Ovary (tissue), 7 donors: ENCODE measurements at regions not wholly inside any gene's neighbourhood (a gene's known extent, or its start where the extent isn't known, plus 50 kb on each side); places are given as distances from the start of the nearest gene placed in this dataset.

Source experiments
- DNase-seq, 5 donors: peaks; one replicate each; pipeline ENCODE4 v3.0.0-alpha.2; 2019 to 2020
- H3K27ac ChIP-seq, 2 donors: fragments of 200-600 bp; one replicate each; pipeline versions ENCODE4 v1.5.1 to v1.8.0; 2019 to 2022
- H3K27me3 ChIP-seq: fragments of 200-600 bp; one replicate; pipeline ENCODE4 v1.8.0; 2022
- H3K36me3 ChIP-seq: fragments of 200-600 bp; sonication (generic); one replicate; pipeline ENCODE4 v1.5.1; 2019
- H3K4me1 ChIP-seq: one replicate; pipeline ENCODE4 v1.8.1; 2013; ENCODE audit warnings: mild to moderate bottlenecking, moderate library complexity; ENCODE audit not compliant: insufficient read depth
- H3K4me3 ChIP-seq: fragments of 200-600 bp; sonication (generic); one replicate; pipeline ENCODE4 v1.5.1; 2017
- H3K9me3 ChIP-seq, 2 donors: fragments of 200-600 bp in 1 of 2; sonication (generic) in 1 of 2; one replicate each; pipeline versions ENCODE4 v1.5.1 to v1.8.1; 2013 to 2019; ENCODE audit warnings: mild to moderate bottlenecking in 1 of 2, moderate library complexity in 1 of 2
- CTCF ChIP-seq, 3 donors: fragments of 450-650 bp in 2 of 3; fragments of 200-600 bp in 1 of 3; IDR thresholded peaks; one replicate each; pipeline versions ENCODE4 v1.5.1 to v1.8.0; 2016 to 2022; ENCODE audit warnings: antibody characterized with exemption in 3 of 3, mild to moderate bottlenecking in 1 of 3
- EP300 ChIP-seq: sonication (generic); formaldehyde crosslinking; IDR thresholded peaks from one replicate; pipeline ENCODE4 v1.6.1; 2017; ENCODE audit warnings: antibody characterized with exemption
- POLR2A ChIP-seq: fragments of 450-650 bp; IDR thresholded peaks from one replicate; pipeline ENCODE4 v1.6.1; 2017; ENCODE audit warnings: antibody characterized with exemption, mild to moderate bottlenecking, moderate library complexity
- WGBS, 3 donors: extraction: QIAGEN DNeasy Blood & Tissue Kit in 1 of 3; methylation state at CpG; one replicate each; pipeline versions ENCODE4 v1.1.5 to v1.1.7; 2013 to 2017; 5-methylcytosine and 5-hydroxymethylcytosine counted together
- intact Hi-C, 4 donors: fragments of 100-400 bp; cut with DNase I; formaldehyde crosslinking; loops; one replicate each; pipeline versions ENCODE4 v1.11.0 to v1.15.1; 2022 to 2023
- donor health status: DM: no; HTN: no; CAD: no; lungs with moderate emphysema.
- donor health status: DM: no; HTN: no; CAD: no.
- donor health status: Bipolar disorder and iron deficiency.
- donor health status: DM: no; HTN: no; CAD: no.
- donor health status: DM: yes; HTN: yes; CAD: no.

GRCh38 chr12:76664731-76665130 is 99.2 kb upstream of the ZDHHC17 start:
- no peak for TF ChIP-seq CTCF (IDR thresholded peaks at IDR 0.05)
- TF ChIP-seq POLR2A, result no peak
- TF ChIP-seq EP300, result no peak
- Histone ChIP-seq H3K9me3 (no peaks in the 10 kb centered on the region), H3K4me1 (no peaks in the 10 kb centered on the region), H3K27ac (no peak overlapping the region), H3K4me3 (no peak overlapping the region), H3K27me3 (no peaks in the 10 kb centered on the region), H3K36me3 (no peaks in the 10 kb centered on the region)
- intact Hi-C loops, result no loop called here
- no peak for DNase-seq
- 71 to 77% (median 74%) methylated on average over 2 of the region's 2 CpGs for WGBS, 3 donors

GRCh38 chr12:76666290-76666835 is 97.6 kb upstream of the ZDHHC17 start:
- intact Hi-C loops, result no loop called here
- no peak for TF ChIP-seq POLR2A
- TF ChIP-seq CTCF (IDR thresholded peaks at IDR 0.05), result no peak
- TF ChIP-seq EP300, result no peak
- no peaks in the 10 kb centered on the region for H3K36me3 ChIP-seq
- H3K27ac ChIP-seq, result no peak overlapping the region
- H3K4me1 ChIP-seq, result no peaks in the 10 kb centered on the region
- 58 to 62% (median 62%) methylated on average over 6 of the region's 6 CpGs for WGBS, 3 donors
- no peaks in the 10 kb centered on the region for H3K27me3 ChIP-seq
- H3K9me3 ChIP-seq, result no peaks in the 10 kb centered on the region
- no peak overlapping the region for H3K4me3 ChIP-seq
- no peak for DNase-seq

- TF ChIP-seq CTCF (IDR thresholded peaks at IDR 0.05) (no peak), POLR2A (no peak), EP300 (no peak)
- no peaks in the 10 kb centered on the region for H3K9me3 ChIP-seq
- DNase-seq, result no peak
- no peaks in the 10 kb centered on the region for H3K36me3 ChIP-seq
- no peaks in the 10 kb centered on the region for H3K27me3 ChIP-seq
- no peaks in the 10 kb centered on the region for H3K4me1 ChIP-seq
- intact Hi-C loops, result no loop called here
- WGBS, 3 donors, result 69 to 87% (median 80%) methylated on average over 2 of the region's 2 CpGs
- no peak overlapping the region for H3K27ac ChIP-seq
- no peak overlapping the region for H3K4me3 ChIP-seq
Measured at GRCh38 chr12:76669981-76670380, 93.9 kb upstream of the ZDHHC17 start.

GRCh38 chr12:76670776-76671175 is 93.1 kb upstream of the ZDHHC17 start:
- no peak overlapping the region for H3K4me3 ChIP-seq
- no peaks in the 10 kb centered on the region for H3K4me1 ChIP-seq
- H3K9me3 ChIP-seq, result no peaks in the 10 kb centered on the region
- no peak for TF ChIP-seq CTCF (IDR thresholded peaks at IDR 0.05)
- TF ChIP-seq EP300, result no peak
- no peak for TF ChIP-seq POLR2A
- no peaks in the 10 kb centered on the region for H3K27me3 ChIP-seq
- no peak for DNase-seq
- no peaks in the 10 kb centered on the region for H3K36me3 ChIP-seq
- H3K27ac ChIP-seq, result no peak overlapping the region
- WGBS, 3 donors, result 27 to 48% (median 39%) methylated on average over 1 of the region's 1 CpG
- intact Hi-C loops, result no loop called here
